GM19035 (cell line): ENCODE measurements at regions not wholly inside any gene's neighbourhood (a gene's known extent, or its start where the extent isn't known, plus 50 kb on each side); places are given as distances from the start of the nearest gene placed in this dataset.
A peak's percentile ranks its signal among the peaks of the same experiment; 100 is the strongest.

Experiments
- ATAC-seq: cut with Tn5 transposase; IDR thresholded peaks from one replicate; pipeline ENCODE4 v1.9.1; 2021; ENCODE audit not compliant: unreplicated experiment

DNA sequence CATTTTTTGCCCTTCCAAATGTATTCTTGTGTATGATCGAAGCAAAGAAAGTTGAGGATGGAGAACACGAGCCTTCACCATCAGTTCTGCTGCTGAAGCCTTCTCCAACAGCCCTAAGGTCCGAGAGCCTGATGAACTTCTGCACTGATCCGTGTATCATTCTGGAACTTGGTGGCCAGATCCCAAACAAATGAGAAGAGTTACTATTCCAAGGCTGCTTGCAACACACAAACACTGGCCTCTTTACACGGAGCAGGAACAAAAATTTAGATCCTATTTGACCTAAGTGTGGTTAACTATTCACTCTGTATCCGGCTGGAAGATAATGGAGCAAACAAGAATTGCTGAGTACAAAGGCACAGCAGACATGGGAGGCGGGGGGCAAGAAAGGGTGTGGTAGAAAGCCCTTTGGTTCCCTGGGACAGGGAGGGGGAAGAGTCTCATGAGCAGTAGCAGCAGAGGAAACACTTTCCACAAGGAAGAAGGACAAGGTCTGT, 282.9 kb downstream of the SOX9 start:
- ATAC-seq = no peak

DNA sequence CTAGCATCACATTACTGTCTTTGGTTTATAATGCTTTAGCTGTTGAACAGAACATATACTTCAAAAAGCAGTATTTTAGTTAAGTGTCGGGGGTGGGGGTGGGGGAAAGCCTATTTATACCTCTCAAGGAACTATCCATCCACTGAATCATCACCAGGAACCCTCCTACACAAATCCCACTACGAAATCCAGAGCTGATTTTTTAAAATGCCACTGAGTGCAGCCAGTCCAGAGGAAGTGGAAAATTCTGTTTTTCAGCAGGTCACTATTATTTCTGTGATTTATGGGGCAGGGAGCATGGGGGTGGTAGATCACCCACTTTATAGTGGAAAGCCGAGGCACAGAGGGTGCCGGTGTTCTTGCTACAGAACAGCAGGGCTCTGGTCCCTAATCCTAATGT, 284.1 kb downstream of the SOX9 start:
- no peak for ATAC-seq

DNA sequence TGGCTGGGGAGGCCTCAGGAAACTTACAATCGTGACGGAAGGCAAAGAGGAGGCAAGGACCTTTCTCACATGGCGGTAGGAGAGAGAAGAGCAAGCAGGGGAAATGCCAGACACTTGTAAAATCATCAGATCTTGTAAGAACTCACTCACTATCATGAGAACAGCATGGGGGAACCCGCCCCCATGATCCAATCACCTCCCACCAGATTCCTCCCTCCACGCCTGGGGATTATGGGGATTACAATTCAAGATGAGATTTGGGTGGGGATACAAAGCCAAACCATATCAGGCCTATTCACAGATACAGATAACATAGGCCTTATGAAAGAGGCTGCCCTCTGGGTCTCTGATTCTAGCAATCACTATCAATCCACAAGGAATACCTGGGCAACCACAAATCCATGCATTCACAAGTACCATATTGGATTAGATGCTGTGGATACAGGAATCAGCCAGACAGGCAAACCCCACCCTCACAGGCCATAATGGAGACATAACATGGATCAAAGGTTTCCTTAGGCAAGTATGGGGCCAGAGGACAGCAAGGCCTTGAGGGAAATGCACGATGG, 284.9 kb downstream of the SOX9 start:
- ATAC-seq = no peak

DNA sequence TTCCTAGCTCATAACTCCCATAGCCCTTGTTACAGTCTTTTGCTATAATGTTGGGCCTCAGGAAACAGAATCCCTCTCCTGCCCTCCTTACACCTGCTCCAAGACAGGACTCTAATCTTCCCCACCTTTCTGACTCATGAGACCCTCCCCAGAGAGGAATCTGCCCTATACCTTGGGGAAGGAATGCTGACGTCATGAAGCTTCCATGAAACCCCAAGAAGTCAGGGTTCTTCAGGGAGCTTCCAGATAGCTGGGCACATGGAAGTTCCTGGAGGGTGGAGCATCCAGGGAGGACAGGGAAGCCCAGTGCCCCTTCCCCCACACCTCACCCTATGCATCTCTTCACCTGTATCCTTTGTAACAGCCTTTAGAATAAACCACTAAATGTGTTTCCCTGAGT, 285.7 kb downstream of the SOX9 start:
- ATAC-seq = no peak

DNA sequence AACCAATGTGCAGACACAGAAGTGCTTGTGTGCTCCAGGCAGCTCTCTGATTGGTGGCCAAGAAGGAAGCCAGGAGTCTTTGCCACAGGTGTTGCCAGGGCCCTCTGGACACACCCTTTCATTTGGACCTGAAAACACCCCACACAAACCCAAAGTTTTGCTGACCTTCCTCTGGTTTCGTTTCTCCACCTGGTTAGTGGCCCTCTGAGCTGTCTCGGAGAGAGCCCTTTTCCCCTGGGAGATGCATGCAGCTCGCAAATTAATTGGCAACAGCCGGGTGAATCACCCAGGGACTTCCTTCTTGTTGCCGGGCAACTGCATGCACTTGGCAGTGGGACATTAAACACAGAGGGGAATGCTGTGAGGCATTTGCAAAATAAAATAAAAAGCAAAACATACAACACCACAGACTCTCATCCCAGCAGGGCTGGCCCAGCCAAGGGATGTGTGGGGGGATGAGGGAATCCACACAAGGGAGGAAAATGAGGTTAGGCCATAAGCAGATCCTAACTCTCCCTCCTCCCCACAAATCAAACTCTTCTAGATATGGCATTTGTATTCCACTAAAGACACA, 286.6 kb downstream of the SOX9 start:
- peak; percentile 80 for ATAC-seq

DNA sequence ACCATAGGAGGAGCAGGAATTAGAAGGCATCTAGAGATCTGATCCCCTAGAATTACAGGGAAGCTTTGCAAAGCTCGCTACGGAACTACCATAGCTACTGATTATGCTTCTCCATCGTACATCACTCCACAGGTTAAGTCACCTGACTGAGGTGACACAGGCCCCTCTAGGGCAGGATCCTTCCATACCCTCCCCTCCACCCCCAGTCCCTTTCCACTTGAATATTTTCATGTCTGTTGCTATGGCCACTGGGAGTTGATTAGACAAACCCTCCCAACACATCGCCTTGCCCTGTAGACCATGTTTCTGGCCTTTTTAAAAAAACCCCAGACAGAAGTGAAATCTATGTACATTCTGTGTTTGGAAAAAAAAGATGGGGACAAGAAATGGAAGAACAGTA, 287.1 kb downstream of the SOX9 start:
- ATAC-seq = no peak

DNA sequence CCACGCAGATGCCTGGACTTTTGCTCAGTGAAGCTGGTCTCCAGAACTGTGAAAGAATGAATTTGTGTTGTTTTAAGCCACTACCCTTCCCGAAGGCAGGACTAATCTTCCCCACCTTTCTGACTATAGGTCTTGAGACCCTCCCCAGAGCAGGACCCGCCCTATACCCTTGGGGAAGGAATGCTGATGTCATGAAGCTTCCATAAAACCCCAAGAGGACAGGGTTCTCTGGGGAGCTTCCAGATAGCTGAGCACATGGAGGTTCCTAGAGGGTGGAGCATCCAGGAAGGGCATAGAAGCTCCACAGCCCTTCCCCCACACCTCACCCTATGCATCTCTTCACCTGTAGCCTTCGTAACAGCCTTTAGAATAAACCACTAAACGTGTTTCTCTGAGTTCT, 287.8 kb downstream of the SOX9 start:
- no peak for ATAC-seq

DNA sequence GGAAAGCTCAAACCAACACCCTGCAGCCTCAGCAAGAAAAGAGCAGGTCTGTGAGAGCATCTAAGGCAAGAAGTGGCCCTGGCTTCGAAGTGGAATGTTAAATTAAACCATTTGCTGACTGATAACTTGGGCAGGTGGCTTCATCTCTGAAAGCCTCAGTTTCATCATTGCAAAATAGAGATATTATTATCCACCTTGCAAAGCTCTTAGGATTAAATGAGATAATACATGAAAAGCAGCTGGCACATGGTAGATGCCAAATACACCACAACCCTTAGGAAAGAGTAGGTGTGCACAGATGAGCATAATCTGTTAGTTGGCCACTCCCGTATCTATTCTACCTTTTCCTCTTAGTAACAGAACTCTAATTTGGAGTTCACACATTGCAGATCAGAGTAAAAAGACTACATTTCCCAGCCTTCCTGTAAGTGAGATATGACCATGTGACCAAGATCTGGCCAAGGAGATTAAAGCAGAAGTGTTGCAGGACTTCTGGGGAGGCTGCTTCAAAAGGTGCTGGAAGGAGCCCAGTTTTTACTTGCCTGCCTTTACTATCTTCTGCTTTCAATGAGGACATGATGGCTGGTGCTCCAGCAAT, 288.7 kb downstream of the SOX9 start:
- ATAC-seq = no peak

DNA sequence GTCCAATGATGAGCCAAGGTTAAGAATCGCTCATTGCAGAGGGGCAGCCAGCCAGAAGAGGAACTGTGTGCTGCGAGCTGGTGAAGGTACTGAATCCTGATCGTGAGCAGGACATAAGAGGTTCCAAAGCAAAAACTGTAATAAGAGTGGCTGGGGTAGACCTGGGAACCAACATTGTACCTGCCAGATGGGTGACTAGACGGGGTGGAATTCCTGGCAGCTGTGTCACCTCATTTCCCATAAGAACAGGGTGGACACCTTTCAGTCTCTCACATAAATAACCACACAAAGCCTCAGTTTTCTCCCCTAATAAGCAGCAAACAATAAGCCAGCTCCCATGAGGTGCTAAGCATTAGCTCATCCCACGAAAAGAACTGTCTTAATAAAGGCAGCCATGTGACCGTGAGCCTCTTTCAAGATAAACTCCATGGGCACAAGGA, 290.3 kb downstream of the SOX9 start:
- ATAC-seq = no peak

DNA sequence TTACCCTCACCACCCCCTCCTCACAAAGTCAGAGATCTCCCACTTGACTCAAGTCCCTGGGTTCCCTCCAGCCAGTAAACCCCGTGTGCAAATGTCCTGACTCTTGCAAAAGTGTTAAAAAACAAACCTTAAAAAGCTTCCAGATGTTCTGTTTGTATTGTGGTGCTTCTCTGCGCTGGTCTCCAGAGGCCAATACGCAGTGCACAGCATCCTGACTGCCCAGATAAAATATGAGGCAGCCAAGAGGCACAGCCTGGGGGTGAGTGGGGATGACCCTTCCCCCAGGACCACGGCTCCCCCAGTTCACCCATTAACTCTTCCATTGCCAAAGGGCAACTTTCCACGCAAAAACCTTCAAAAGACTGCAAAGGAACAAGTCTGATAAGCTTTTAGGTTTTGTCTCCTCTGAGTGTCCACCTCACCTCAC, 291.8 kb downstream of the SOX9 start:
- ATAC-seq = no peak

DNA sequence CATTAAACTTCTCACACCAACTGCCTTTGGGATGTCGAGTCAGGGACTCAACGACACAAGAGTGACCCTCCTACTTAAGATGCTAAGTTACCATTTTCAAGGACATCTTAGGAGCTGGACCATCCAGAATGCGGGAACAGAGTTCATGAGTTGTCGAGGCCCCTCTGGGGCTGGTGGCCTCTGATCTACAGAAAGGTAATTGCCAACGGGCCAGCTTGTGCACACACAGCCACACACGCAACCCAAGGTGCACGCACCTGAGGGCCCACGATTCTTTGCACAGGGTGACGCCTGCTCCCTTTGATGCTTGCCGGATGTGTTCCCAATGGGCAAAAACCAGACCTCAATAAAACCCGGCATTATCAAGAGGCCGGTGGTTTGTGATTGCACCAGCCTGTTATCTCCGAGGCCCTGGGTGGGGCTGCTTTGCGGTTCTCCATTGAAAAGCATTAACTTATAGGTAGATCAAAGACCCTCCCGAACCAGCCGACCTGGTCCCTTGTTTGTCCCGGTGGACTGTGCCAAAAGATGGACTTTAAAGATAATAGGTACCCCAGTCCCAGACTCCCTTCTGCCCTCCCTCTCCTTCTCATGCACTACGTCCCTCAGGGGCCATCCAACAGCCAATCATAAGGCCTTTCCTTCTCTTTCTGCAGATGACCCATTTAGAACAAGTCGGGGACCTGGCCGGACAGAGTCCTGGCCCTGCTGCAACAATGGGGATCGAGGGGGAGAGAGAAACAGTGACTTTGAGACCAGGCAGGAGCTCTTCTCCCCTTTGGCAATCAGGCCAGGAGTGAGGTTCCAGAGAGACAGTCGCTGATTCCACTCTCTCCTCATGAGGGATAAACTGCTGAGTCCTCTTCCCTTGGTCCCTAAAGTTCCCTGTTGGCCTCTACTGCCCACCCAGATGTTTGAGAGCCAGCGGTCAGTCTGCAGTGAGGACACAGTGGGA, 292.5 kb downstream of the SOX9 start:
- ATAC-seq = no peak

DNA sequence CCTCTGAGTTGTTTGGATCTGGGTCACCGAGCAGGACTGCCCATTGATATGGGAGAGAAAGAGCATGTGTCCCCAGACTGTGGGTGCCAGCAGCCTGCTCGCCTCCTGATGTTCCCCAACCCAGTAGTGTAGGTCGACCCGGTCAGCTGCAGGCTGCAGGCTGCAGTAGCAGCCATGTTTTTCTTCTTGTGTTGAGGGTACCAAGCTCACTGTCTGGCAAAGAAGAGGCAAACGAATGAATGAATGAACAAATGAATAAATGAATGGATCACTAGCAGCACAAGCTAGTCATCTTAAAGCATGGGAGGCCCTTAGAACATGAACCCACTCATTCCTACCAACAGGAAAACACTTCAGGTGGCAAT, 293.2 kb downstream of the SOX9 start:
- ATAC-seq = no peak

DNA sequence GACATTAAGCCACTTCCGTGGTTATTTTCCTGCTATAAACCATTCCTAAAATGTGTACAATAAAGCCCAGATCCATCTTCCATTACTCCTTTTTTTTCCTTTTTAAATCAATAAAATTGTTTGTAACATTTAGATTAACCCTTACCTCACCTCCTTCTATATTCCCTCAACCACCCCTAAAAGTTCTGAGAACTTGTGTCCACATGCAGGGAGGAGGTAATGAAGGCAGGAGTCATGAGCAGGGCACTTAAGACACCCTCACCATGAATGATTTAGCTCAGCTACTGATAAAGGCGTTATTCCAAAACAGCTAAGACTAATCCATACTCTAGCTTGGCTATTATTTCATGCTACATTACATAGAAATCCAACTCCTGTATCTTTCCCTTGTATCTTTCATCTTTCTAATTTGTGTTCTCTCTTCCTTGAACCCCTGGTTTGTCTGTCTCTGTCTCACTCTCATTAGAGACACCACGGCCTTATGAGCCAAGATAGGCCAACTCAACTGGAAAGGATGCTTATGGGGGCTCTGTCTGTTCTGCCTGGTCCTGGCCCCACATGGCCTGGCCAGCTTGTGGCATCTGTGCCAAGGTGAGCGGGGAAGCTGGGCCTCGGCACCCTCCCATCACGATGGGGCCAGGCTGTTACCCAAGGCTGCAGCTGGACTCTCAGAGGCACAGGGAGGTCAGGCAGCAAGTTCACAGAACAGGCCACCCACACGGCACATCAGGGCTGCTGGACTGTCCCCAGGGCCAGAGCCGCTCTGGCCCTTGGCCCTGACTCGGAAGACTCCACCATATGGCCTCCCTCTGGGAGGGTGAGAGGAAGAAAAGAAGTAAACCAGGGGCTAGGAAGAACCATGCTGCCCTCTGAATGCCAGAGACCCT, 294.4 kb downstream of the SOX9 start:
- no peak for ATAC-seq

DNA sequence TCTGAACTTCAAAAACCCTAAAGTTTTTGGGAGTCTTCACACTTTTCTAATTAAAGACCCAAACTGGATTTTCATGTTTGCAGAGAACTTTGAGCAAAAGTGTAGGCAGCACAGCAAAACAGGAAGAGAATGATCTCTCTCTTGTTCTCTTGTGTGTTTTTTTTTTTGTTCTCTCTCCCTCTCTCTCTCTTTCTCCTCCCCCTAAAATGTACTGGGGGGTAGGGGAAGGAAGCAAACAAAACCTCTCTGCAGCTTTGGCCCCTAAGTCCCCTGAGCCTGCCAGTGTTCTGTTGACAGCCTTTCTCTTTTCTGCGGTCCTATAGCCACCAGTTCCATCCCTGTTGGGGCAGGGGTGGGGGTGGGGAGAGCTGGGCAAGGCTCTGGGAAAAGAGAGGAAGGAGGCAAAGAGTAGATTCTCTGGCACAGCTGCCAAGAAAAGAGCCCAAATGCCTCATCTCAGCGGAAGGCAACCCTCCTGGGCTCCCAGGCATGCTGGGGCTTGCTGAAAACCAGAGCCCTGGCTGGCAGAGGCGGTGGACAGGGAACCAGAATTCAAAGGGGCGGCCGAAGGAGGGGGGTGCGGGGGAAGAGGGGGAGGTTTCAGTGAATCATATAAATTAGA, 295.3 kb downstream of the SOX9 start:
- no peak for ATAC-seq

DNA sequence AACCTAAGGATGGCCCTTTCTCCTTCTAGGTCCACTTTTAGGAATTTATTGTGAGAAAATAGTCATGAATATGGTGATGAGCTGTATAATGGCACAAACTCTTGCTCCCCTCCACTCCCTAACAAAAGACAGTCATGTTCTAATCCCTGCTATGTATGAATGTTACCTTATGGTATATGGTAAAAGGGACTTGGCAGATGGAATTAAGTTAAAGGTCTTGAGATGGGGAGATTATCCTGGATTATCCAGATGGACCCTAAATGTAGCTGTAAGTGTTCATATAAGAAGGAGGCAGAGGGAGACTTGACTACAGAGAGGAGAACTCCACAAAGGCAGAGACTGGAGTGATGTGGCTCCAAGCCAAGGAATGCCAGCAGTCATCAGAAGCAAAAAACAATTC, 296.1 kb downstream of the SOX9 start:
- ATAC-seq = no peak

DNA sequence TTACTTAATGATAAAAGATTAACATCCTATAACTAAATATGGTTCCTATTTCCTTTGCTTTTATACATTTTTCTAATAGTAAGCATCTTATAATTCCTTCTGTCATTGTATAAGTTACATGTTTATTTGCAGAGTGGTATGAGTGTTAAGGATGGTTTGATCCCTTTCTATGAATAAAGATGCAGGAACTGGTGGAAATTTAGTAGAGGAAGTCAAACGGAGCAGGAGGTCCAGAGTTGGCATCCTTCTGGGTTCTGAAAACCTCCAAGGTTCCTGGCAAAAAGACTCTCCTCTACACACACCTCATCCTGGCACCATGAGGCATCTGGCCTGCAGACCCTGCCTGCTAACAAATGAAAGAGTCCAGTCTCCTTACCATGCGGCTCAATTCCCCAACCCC, 296.8 kb downstream of the SOX9 start:
- ATAC-seq = no peak

DNA sequence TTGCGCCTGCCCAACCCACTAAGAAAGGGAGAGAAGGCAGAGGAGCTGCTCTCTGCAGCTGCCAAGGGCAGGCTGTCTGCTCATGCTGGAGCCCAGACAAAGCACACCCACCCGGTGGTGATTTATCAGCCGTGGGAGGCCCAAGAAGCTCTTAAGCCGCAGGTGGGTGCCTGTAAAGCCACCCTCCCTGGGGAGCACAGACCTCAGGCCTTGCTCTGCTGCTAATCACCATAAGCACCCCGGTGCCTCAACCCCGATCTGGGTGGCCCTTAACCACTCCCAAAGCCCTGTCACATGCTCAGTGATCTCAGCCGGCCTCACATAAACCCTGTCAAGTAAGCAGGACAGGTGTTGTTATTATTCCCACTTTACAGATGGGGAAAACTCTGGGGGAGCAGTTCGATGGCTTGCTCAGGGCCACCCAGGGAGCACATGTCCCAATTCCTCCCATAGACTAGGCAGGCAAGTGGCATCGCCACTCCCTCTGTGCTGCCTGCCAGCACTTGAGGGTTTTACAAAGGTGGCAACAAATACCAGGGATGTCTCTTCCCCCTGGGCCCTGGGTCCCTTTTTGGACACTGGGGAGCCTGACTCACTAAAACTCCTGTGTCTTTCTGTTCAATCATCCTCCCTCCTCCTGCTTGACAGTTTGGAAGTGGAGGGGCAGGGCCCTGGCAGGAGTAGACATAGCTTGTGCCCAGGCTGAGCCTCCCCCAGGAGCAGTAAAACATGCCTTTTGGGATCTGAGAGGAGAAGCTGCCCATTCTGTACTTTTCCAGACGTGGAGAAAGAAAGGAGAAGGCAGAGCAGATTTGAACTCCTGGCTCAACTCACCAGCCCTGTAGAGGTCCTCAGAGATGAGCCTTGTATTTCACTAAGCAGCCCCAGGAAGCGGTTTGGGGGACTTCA, 299.3 kb downstream of the SOX9 start:
- peak; percentile 47 for ATAC-seq

DNA sequence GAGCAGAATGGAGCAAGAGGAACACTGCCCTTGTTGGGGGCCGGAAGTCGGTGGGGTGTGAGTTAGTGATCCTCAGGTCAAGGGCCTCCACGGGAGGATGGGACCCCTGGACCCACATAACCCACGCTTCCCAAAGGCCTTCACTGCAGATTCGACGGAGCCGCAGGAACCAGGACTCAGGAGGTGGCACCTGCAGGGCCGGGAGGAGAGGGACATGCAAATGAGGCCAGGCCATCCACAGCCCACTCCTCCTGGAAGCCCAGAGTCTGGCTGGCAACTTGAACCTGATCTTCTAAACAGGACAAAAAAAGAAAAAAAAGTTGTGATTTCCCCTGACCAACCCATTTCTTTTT, 299.9 kb downstream of the SOX9 start:
- no peak for ATAC-seq
